ENCODE measurements at regions not wholly inside any gene's neighbourhood (a gene's known extent, or its start where the extent isn't known, plus 50 kb on each side); places are given as distances from the start of the nearest gene placed in this dataset.

GRCh38 chr12:58593557-58594304 lies 326.6 kb downstream of the LRIG3 start:
- DNase-seq = no peak

DNA sequence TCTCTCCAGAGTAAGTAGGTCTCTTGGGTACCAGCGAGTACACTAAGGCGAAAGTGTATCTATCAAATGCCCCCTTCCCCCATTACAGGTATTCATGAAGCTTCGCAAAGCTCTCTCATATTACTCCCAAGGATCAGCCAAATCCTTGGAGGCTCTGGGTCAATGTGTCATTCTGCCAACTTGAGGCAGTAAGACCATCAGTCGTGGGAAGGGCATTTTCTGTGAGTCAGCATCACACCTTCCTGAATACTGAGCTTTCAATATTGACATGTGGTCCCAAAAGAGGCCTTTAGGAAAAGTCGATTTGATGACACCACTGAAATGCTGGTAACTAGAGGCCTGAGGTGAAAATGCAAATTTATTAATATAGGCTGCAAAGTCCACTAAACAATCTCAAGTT lies 323.9 kb downstream of the LRIG3 start:
- no peak for DNase-seq

GRCh38 chr12:58601529-58601928 lies 318.8 kb downstream of the LRIG3 start:
- no peak for DNase-seq

DNA sequence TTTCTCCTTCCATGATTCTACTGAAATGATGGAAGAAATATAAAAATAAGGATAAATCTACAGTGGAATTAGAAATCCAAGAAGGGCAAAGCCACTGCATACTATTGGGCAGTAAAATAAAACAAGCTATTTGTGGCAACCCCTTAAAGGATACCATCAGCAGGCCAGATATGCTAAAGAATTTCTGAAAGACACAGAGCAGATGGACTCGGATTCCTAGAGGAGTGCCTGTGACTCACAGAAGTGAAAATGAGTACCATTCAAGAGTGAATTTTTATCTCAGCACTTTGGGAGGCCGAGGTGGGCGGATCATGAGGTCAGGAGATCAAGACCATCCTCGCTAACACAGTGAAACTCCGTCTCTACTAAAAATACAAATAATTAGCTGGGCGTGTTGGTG lies 318.1 kb downstream of the LRIG3 start:
- no peak for DNase-seq

DNA sequence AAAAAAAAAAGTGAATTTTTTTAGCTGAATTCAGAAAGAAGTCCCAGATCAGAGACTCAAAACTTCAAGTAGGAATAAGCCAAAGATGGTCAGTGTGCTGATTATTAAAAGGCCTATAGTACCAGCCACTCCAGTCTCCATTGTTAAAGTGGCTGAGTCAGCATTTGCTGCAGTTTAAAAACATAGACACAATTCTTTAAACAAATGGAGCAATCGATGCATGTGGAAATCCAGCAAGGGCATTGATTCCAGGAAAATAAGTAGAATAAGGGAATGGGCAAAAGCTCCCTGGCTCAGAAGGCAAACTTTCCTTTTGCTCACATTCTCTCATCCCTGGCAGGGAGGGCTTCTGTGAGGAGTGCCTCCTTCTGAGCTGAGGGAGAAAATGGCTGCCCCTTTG lies 317.6 kb downstream of the LRIG3 start:
- DNase-seq = no peak

DNA sequence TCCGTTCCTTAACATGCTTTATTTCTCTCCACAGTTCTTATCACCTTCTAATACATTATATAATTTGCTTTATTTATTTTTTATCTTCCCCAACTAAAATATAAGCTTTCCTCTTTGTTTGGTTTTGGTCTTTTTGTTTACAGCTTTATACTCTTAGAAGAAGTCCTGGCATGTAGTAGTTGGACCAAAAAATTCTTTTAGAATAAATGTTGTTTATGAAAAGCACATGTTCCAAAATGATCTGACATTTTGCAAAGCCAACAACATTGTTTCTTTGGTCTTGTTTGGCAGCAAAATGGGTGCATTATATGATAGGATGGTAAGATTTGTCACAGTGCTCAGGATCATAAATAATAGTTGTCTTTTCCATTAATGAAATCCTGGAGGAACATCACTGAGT lies 312.5 kb downstream of the LRIG3 start:
- no peak for DNase-seq

DNA sequence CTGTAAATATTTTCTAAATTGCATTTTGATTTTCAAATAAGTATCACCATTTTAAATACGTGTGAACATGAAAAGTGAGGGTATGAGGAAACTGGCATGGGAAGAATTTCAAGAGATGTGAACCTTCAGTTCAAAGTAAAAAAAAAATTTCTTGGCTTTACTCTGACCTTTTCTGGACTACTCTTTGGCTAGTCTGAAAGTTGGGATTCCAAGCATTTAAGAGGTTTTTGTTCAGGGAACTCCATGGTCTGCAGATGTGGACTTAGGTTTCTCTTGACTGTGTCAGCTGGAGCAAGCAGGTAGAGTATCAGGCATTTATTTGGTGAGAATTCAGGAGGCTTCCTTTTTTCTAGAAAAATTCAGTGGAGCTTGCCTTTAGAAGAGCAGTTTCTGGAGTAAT lies 311.6 kb downstream of the LRIG3 start:
- DNase-seq = no peak

DNA sequence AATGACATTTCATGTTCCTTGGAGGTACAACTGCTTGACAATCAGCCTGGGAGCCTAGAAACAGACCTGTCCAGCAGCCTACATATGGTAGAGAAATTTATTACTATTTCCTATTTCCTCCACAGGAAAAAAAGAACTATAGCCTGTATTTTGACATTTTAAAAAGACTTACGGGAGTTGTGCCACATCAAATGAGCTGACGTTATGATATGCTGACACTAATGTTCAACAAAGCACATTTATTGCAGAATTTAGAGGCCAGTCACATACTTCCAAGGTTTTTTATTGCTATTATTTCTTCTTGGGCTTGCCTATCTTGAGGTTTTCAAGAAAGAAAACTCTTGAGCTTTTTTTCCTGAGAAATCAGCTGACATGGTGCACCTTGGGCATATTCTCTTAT lies 305.3 kb downstream of the LRIG3 start:
- DNase-seq = no peak

DNA sequence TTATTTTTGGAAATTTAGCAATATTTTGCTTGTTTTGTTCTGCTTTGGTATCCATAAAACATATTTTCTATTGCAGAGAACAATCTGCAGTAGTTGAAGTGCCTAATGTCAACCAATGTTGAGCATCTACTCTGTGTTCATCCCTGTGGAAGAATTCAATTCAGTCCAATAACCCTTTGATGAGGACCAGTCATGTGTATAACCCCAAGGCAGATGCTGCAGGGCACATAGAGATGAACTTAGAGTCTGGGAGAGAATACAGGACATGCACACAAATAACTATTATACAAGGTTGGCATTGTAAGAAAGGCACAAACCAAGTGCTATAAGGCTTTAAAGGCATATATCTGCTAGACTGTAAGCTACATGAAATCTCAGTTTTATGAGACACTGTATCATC lies 304.7 kb downstream of the LRIG3 start:
- no peak for DNase-seq

DNA sequence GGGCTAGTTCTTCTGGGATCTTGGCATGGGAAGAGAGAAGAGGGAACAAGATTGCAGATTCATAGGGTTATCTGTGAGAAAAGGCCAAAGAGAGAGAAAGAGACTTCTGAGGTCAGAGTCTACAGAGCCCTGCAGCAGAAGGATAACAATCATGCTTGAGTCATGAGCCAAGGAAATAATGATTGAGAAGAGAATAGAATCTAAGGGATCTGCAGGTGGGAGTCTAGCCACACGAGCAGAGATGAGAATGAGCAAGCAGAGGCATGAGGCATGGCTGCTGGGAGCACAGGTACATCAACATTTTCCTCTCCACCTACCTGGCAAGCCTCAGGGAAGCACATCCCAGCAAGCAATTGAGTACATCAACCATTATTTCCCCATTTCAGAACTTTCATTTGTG lies 303.7 kb downstream of the LRIG3 start:
- DNase-seq = no peak

DNA sequence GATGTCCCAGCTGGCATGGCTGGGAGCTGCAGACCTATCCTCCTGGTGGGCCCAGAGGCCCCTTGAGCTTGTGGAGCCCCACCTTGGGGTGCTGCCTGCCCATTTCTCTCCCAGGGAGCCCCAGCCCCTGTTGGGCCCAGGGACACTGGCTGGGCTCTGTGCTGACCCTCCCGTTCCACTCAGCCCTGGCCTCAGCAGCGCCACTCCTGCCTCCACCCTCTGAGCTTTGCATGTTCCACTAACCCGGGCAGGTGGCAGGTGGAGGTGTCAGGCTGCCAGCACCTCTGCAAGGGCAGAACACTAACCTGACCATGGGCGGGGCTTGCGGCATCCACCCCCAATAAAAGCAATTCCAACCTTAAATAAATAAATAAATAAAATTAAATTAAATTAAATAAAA lies 299.2 kb downstream of the LRIG3 start:
- no peak for DNase-seq

GRCh38 chr12:58629376-58629775 lies 290.9 kb downstream of the LRIG3 start:
- no peak for DNase-seq

DNA sequence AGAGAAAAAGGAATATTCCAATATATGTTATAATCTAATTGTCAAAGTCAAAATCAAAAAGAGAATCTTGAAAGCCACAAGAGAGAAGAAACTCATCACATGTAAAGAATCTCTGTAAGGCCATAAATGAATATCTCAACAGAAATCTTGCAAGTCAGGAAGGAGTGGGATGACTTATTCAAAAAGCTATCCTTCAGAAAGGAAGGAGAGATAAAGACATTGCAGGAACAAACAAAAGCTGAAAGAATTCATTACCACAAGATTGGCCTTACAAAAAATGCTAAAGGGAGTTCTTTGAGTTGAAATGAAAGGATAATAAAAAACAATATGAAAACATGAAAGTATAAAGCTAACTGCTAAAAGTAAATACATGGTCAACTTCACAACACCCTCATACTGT lies 286.8 kb downstream of the LRIG3 start:
- no peak for DNase-seq

GRCh38 chr12:58639318-58639934 lies 280.9 kb downstream of the LRIG3 start:
- DNase-seq = peak; percentile 10

GRCh38 chr12:58640314-58640713 lies 280.0 kb downstream of the LRIG3 start:
- no peak for DNase-seq

DNA sequence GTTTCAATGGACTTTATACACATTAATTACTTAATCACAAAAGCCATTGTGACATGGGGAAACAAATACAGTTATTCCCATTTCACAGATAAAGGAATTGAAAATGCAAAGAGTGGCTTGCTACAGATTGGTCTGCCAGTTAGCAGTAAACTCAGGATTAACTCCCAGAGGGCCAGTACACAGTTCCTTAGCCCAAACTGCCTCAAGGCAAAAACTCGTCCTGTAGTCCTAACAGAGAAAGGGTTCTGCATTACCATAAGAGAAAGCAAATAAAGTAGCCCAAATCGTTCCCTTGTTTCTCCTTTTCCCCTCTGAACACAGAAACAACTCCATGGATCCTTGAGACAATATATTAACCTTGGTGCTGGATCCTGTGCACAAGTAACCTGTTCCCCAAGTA lies 274.4 kb downstream of the LRIG3 start:
- DNase-seq = no peak

GRCh38 chr12:58647495-58647894 lies 272.8 kb downstream of the LRIG3 start:
- DNase-seq = no peak

DNA sequence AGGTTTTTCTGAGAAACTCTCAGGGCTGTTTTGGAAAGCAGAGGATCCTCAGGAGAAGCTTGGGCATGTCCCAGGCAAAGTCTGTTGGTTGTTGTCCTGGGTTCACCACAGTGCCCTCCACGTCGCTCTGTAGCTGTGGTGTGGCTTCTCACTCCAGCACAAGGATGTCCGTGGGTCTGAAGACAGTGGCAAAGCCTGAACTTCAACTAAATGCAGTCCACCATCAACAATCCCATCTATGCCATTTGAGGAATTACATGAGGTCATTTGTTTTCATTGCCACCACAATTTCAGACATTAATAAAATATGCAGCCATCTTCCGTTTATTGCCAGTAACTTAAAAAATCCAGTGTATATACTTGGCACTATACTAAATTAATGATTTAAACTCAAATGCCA lies 272.1 kb downstream of the LRIG3 start:
- DNase-seq = no peak

DNA sequence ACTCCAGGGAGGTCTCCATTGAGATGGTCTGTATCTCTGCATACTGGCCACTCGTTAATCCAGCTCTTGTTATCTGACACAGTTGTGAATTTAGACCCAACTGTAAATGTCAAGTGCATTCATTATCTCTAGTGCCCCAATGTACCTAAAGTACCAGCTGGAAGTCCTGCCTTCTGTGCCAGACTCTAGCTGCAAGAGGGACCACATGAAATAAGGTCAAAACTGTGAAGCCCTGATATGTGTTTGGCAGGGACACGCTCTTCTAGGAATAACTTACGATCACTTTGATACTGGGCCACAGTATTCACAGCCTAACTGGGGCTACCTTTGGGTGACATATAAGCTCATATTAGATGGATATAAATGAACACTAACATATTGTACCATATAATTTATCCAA lies 268.5 kb downstream of the LRIG3 start:
- DNase-seq = no peak

DNA sequence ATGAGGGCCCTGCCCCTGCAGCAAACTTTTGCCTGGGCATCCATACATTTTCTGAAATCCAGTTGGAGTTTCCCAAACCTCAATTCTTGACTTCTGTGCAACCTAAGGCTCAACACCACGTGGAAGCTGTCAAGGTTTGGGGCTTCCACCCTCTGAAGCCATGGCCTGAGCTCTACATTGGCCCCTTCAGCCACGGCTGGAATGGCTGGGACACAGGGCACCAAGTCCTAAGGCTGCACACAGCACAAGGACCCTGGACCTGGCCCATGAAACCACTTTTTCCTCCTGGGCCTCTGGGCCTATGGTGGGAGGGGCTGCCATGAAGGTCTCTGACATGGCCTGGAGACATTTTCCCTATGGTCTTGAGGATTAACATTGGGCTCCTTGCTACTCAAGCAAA lies 266.3 kb downstream of the LRIG3 start:
- DNase-seq = no peak

- DNase-seq = no peak
Observed at GRCh38 chr12:58655375-58655774, 264.9 kb downstream of the LRIG3 start.

GRCh38 chr12:58656254-58657009 lies 263.9 kb downstream of the LRIG3 start:
- DNase-seq = no peak

- no peak for DNase-seq
Observed at GRCh38 chr12:58657190-58657589, 263.1 kb downstream of the LRIG3 start.

GRCh38 chr12:58665375-58665774 lies 254.9 kb downstream of the LRIG3 start:
- no peak for DNase-seq

Data from NCI-H345 (cell line).